C4-2B (cell line): ENCODE measurements at regions not wholly inside any gene's neighbourhood (a gene's known extent, or its start where the extent isn't known, plus 50 kb on each side); places are given as distances from the start of the nearest gene placed in this dataset.

Experiments
- H3K27ac ChIP-seq: fragments of 450-650 bp; 2 replicates; pipeline ENCODE4 v1.5.1; 2017
- ZFX ChIP-seq: fragments of 450-650 bp; IDR thresholded peaks from 2 replicates; pipeline ENCODE4 v1.6.1; 2017
- TF ChIP-seq, protein P1 (sequence below): fragments of 450-650 bp; conservative IDR thresholded peaks from 2 replicates; pipeline ENCODE4 v1.5.1; 2017; ENCODE audit warnings: mild to moderate bottlenecking

DNA sequence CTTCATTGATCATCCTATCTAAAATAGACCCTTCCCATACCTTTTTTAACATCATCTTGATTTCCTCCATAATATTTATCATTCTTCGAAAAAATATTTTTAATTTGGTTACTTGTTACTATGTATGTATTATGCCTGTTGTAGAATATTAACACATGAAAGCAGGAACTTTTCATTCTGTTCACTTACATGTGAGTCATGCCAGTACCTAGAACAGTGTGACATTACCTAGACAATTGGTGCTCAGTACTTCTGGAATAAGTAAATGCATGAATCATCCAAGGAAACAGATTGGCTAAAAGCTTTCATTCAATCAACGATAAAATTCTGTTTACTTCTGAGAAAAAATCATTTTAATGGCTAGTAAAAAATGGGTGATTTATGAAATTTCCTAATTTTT, 76.4 kb downstream of the CXXC4 start:
- H3K27ac ChIP-seq, result no peak overlapping the region
- TF ChIP-seq ZFX, result no peak
- TF ChIP-seq, protein P1, sequence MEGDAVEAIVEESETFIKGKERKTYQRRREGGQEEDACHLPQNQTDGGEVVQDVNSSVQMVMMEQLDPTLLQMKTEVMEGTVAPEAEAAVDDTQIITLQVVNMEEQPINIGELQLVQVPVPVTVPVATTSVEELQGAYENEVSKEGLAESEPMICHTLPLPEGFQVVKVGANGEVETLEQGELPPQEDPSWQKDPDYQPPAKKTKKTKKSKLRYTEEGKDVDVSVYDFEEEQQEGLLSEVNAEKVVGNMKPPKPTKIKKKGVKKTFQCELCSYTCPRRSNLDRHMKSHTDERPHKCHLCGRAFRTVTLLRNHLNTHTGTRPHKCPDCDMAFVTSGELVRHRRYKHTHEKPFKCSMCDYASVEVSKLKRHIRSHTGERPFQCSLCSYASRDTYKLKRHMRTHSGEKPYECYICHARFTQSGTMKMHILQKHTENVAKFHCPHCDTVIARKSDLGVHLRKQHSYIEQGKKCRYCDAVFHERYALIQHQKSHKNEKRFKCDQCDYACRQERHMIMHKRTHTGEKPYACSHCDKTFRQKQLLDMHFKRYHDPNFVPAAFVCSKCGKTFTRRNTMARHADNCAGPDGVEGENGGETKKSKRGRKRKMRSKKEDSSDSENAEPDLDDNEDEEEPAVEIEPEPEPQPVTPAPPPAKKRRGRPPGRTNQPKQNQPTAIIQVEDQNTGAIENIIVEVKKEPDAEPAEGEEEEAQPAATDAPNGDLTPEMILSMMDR, result no peak

DNA sequence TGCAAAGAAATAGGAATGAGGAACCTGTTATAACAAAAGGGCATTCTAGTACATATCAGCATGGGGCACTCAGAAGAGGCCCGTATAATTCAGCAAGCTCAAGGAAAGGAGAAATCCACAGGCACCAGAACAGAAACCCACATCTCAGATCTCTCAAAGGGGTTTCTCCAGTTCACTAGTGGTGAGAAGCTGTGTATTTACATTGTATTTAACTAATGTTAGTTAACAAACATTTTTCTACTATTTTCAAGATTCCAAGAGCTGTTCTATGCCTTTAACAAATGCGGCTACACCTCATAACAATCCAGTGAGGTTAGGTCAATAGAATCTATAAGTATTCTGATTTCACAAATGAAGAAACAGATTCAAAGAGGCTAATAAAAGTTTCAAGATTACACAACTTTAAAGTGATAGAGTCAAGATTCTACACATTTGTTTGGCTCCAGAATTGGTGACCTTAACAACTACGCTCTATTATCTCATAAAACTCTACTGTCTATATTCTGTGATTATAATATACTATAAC, 77.3 kb downstream of the CXXC4 start:
- no peak overlapping the region for H3K27ac ChIP-seq
- no peak for TF ChIP-seq ZFX
- TF ChIP-seq, protein P1, result no peak

DNA sequence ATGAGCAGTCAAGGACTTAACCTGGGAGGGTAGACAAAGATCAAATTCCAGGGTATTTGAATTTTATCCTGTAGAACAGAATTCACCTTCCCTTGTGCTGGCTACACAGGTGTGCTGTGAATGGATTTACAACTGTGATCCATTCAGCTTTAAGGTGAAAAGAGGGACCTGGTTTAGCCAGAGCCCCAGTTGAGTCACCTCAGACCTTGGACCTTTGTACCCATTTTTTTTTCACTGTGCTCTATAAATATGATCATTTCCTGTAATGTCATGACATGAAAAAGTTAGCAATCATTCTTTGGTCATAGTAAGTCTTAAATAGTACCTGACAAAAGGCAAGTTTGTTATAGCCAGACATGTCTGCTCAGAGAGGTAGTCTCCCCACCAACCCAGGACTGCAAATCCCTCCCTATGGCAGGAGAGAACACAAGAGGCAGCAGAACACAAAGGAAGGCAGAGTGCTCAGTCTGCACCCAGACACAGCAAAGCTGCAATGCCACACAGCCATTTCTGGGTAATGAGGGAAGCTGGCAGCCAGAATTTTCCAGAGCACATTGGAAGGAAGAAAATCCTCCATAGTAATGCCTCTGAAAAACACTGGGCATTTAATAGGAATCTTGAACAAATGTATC, 77.9 kb downstream of the CXXC4 start:
- TF ChIP-seq, protein P1, result no peak
- no peak for TF ChIP-seq ZFX
- no peak overlapping the region for H3K27ac ChIP-seq

DNA sequence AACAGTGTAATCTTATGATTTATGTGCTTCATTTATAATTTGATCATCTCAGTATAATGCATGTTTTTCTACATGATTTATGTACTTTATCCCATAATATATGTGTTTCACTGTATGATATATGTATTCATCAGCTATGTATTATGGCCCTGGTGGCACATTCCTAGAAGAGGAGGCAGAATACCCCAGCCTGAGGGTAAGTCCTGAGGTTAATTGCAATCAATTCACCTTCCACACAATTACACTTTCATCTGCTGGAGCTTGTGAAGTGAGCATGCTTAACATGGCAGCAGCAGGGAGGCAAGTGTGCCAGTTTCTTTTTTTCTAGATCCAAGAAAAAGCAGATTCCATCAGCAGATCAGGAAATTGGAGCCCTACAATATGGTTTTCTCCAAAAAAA, 81.2 kb downstream of the CXXC4 start:
- no peak for TF ChIP-seq ZFX
- TF ChIP-seq, protein P1, result no peak
- no peak overlapping the region for H3K27ac ChIP-seq

DNA sequence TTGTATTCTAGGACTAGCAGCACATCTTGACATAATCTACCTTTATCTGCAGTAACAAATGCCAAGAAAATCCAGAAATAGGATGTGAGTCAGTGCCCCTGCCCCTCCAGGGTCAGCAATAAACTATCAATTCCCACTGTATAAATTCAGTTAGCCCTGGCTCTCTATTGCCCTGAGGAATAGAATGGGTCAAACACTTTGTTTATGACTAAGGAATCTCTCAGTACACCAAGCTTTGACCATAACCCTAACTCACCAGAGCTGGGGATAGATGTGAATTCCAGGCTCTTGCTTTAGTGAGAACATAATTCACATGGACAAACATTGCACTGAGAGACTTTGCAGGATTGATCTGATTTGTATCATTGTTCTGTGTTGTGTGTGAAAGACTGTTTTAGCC, 82.3 kb downstream of the CXXC4 start:
- no peak overlapping the region for H3K27ac ChIP-seq
- TF ChIP-seq, protein P1, result no peak
- no peak for TF ChIP-seq ZFX

DNA sequence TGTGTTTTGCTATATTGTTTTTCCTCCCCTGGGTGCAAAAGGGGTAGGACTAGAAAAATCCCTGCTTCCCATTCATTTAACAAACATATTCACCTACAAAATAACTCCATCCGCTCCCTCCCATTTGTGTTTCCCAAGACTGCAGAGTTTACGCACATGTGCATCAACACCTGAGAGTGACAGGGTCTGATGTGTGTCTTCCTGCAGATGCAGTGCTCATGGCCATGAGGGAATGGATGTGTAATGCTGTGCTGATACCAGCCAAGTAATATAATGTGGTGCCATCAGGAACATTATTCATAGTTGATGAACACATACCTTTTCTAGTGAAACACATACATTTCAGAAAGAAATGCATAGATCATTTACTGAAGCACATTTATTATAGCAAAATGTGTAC, 83.2 kb downstream of the CXXC4 start:
- no peak for TF ChIP-seq ZFX
- TF ChIP-seq, protein P1, result no peak
- H3K27ac ChIP-seq, result no peak overlapping the region

DNA sequence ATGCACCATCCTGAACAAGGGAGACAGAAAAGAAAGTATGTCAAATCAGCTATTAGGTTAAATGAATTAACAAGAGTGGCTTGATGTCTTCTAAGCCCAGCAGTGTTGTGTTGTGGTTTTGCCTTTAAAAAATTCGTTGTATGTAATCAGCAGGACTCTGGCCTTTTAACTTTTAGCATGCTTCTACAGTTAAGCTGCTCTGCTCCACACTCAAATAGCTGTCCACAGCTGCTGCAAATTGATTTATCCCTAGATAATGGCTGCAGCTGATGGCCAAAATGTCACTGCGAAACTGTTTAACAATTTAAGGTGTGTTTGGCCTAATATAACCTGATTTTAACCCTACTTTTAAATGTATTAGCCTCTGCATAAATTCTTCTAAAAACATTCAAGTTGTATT, 85.8 kb downstream of the CXXC4 start:
- H3K27ac ChIP-seq, result no peak overlapping the region
- TF ChIP-seq, protein P1, result no peak
- TF ChIP-seq ZFX, result no peak
